ENCODE measurements at regions not wholly inside any gene's neighbourhood (a gene's known extent, or its start where the extent isn't known, plus 50 kb on each side); places are given as distances from the start of the nearest gene placed in this dataset.

GRCh38 chr3:4138150-4138785 is 164.9 kb upstream of the SETMAR start:
- TF ChIP-seq CTCF (IDR thresholded peaks at IDR 0.05) (no peak), POLR2A (IDR thresholded peaks at IDR 0.05) (no peak)
